ENCODE measurements at regions not wholly inside any gene's neighbourhood (a gene's known extent, or its start where the extent isn't known, plus 50 kb on each side); places are given as distances from the start of the nearest gene placed in this dataset.
A peak's percentile ranks its signal among the peaks of the same experiment; 100 is the strongest.

DNA sequence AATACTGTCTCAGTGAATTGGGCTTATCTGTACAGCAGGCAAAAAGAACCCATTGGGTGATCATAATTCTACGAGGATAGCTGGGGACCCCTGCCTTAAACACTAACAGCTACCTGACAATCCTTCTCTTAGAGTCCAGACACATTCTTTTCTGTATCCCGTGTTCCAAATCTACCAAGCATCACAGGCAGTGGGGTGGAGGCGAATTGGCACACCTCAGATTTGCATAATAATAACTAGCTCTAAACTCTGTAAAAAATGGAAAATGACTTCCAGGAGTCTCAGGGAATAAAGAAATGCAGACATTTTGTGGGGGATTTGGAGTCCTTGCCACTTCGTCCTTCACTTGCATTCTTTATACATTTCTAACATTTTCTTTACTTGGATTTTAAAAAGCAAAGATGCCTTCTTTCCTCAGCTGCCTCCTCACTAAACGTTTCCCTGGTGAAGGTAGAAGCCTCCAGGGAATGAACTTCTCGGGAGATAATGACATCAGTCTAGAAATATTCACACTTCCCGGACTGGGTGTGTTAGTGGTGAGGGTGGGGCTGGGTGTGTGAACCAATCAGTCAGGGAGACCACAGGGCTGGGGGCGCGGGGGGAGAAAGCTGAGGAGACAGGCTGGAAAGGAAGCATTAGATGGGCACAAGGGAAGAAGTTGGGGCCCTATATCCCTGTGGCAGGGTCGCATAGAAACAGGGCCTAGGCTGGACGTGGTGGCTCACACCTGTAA, 59.1 kb upstream of the BOD1L2 start:
- no peak for DNase-seq (ENCODE audit: low read depth, low spot score)

DNA sequence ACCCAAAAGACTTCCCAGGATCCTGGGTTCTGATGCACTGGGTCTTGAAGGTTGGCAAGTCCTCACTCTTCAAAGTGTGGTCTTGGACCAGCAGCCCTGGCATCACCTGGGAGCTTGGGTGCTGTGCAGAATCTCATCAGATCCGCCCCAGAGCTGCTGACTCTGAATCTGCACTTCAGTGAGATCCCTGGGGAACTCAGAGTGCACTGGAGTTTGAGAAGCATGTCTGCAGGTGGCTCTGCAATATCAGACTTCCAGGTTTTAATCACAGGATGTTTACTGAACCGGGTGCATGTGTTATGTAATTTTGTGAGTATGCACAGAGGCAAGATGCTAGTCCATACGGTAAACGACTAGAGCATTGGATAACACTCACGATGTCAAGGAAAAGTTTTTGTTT, 58.0 kb upstream of the BOD1L2 start:
- no peak for DNase-seq (ENCODE audit: low read depth, low spot score)

DNA sequence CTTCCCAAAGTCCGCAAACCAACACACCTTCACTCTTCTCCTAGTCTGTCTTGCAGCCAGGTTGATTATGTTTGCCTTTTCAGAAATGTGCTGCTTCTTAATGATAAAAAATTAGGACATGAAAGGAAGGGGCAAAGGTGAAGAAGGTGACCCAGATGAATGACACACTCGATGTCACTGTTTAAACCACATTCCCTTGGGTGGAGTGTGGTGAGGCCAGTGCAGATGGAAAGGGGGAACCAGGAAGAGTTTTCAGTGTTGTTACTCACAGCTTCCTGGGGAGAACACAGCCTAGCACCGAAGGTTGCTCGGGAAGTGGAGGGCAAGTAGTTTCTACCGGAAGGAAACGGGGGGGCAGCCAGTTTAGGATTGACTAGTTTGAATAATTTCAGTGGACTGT, 57.2 kb upstream of the BOD1L2 start:
- DNase-seq (ENCODE audit: low read depth, low spot score): no peak

DNA sequence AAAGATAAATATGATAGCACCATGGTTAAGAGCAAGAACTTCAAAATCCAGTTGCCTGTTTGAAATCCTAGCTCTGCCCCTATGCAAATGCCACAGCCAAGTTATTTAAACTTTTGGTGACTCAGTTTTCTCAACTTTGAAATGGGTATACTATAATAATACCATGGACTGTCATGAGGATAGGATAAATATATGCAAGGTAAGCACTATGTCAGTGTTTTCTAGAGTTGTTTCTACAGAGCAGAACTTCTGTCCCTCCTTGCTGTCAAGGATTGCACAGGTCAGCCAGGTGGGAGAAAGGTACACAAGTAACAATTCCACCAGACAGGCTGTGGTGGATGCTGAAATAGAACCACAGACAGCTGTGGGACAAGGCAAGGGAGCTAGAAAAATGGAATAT, 55.7 kb upstream of the BOD1L2 start:
- no peak for DNase-seq (ENCODE audit: low read depth, low spot score)

DNA sequence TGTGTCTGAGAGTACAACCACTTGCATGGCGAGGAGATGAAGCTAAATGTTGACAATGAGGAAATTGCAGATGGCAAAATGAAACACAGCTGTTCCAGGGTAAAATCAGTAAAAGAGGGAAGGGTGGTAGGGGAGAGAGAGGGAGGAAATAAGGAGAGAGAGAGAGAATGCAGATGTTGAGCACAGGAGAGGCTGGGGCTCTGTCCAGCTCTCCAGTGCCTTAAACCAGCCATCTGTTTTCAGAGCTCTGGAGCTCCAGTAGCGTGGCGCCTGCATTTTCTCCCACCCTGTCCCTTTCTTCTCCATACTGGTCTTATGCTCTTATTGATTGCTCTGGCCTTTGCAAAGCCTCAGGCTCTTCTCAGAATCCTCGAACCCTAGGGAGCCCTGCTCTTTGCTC, 52.7 kb upstream of the BOD1L2 start:
- DNase-seq (ENCODE audit: low read depth, low spot score): no peak

DNA sequence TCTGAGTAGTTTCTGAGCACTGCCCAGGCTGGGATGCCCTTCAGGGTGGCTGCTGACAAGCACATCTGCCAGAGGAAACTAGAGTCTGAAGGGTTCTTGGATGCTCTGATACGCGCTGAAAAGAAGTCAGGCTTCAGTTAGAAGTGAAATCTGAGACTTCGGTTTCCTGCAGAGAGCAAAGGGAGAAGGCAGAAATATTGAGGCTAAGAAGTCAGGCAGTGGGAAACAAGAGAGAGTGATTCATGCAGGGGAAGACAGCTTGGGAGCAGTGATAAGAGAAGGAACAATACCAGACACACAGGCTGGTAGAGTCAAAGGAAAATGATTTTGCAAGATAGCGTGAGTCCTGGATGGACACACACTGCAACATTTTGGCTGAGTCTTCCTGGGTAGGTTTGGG, 51.0 kb upstream of the BOD1L2 start:
- DNase-seq (ENCODE audit: low read depth, low spot score): peak; percentile 73
